Loucy (cell line): ENCODE measurements at regions not wholly inside any gene's neighbourhood (a gene's known extent, or its start where the extent isn't known, plus 50 kb on each side); places are given as distances from the start of the nearest gene placed in this dataset.

ENCODE experiments used
- CTCF ChIP-seq: fragments of 200-600 bp; sonication (generic); conservative IDR thresholded peaks from 2 replicates; pipeline ENCODE4 v1.5.1; 2014; ENCODE audit warnings: mild to moderate bottlenecking, antibody characterized with exemption, low read length
- EZH2phosphoT487 ChIP-seq: fragments of 200-600 bp; IDR thresholded peaks from 2 replicates; pipeline ENCODE4 v1.6.1; 2018; ENCODE audit warnings: antibody characterized with exemption, mild to moderate bottlenecking, moderate library complexity, borderline replicate concordance

DNA sequence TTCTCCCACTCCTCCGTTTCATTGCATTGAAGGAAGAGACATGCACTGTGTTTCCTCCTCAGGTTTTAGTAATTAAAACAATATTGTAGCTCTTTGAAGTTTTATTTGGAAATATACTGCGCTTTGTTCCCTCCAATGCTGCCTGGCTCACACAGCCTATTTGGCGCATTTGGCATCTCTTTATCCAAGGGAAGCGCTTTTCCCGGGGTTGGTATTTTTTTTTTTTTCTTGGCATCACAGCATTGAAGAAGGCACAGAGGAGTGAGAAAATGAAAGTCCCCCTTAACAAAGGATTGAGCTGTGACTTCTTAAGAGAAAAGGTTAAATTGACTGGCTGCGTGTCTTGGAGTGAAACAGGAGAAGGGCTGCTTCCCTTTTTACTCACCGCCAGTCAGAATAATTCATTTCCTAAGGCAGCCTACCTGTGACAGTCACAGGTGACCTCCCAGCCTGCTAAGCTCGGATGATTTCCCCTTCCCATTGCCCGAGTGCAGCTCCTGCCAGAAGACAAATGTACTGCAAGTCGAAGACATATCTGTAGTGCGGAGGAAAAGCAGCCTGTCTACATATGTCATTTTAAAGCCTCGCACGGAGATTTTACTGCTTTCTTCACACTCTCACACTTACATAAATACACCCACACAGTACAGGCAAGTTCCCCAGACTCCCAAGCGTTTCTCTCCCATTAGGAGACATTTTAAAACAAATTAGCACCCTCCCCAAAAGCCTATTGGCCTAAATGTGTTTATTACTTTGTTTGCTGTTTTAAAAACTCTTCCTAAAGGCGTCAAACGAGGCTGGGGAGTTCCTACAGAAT lies 665.5 kb upstream of the ZNF608 start:
- TF ChIP-seq CTCF: no peak
- TF ChIP-seq EZH2phosphoT487: no peak
